ENCODE measurements at regions not wholly inside any gene's neighbourhood (a gene's known extent, or its start where the extent isn't known, plus 50 kb on each side); places are given as distances from the start of the nearest gene placed in this dataset.

GRCh38 chr3:153615863-153616262 is 453.8 kb downstream of the RAP2B start:
- TF ChIP-seq CTCF (IDR thresholded peaks at IDR 0.05; ENCODE audit: unreplicated experiment) = no peak
- peaks cover 3% of the 10 kb centered on the region for H3K9me3 Mint-ChIP-seq (ENCODE audit: low read depth, unreplicated experiment)
- H3K36me3 Mint-ChIP-seq (ENCODE audit: insufficient read depth, unreplicated experiment) = no peaks in the 10 kb centered on the region
- no peaks in the 10 kb centered on the region for H3K4me1 Mint-ChIP-seq (ENCODE audit: low read depth, unreplicated experiment)
- CTCF ChIA-PET = no interaction called here
- intact Hi-C loops (cut with micrococcal nuclease; ENCODE audit: unreplicated experiment) = no loop called here
- no peak overlapping the region for H3K4me3 Mint-ChIP-seq (ENCODE audit: low read depth, unreplicated experiment)
- no peak for DNase-seq
- no peaks in the 10 kb centered on the region for H3K27me3 Mint-ChIP-seq (ENCODE audit: unreplicated experiment)
- no peak overlapping the region for H3K27ac Mint-ChIP-seq (ENCODE audit: unreplicated experiment)
- BruUV-seq (replicated peaks) = no TSS peak

- H3K27ac Mint-ChIP-seq (ENCODE audit: unreplicated experiment) = no peak overlapping the region
- CTCF ChIA-PET = no interaction called here
- no peak overlapping the region for H3K4me3 Mint-ChIP-seq (ENCODE audit: low read depth, unreplicated experiment)
- no TSS peak for BruUV-seq (replicated peaks)
- H3K36me3 Mint-ChIP-seq (ENCODE audit: insufficient read depth, unreplicated experiment) = no peaks in the 10 kb centered on the region
- peaks cover 16% of the 10 kb centered on the region for H3K4me1 Mint-ChIP-seq (ENCODE audit: low read depth, unreplicated experiment)
- no peak for DNase-seq
- intact Hi-C loops (cut with micrococcal nuclease; ENCODE audit: unreplicated experiment) = no loop called here
- no peaks in the 10 kb centered on the region for H3K27me3 Mint-ChIP-seq (ENCODE audit: unreplicated experiment)
- TF ChIP-seq CTCF (IDR thresholded peaks at IDR 0.05; ENCODE audit: unreplicated experiment) = no peak
- H3K9me3 Mint-ChIP-seq (ENCODE audit: low read depth, unreplicated experiment) = no peaks in the 10 kb centered on the region
These were observed 455.4 kb downstream of the RAP2B start for GRCh38 chr3:153617463-153617862.

GRCh38 chr3:153618176-153618575 is 456.1 kb downstream of the RAP2B start:
- intact Hi-C loops (cut with micrococcal nuclease; ENCODE audit: unreplicated experiment) = no loop called here
- no peak for DNase-seq
- no peaks in the 10 kb centered on the region for H3K9me3 Mint-ChIP-seq (ENCODE audit: low read depth, unreplicated experiment)
- no peaks in the 10 kb centered on the region for H3K27me3 Mint-ChIP-seq (ENCODE audit: unreplicated experiment)
- no peak overlapping the region for H3K4me3 Mint-ChIP-seq (ENCODE audit: low read depth, unreplicated experiment)
- peaks cover 19% of the 10 kb centered on the region for H3K4me1 Mint-ChIP-seq (ENCODE audit: low read depth, unreplicated experiment)
- no peak overlapping the region for H3K27ac Mint-ChIP-seq (ENCODE audit: unreplicated experiment)
- CTCF ChIA-PET = no interaction called here
- no peak for TF ChIP-seq CTCF (IDR thresholded peaks at IDR 0.05; ENCODE audit: unreplicated experiment)
- H3K36me3 Mint-ChIP-seq (ENCODE audit: insufficient read depth, unreplicated experiment) = no peaks in the 10 kb centered on the region
- no TSS peak for BruUV-seq (replicated peaks)

GRCh38 chr3:153619268-153619667 is 457.2 kb downstream of the RAP2B start:
- BruUV-seq (replicated peaks) = no TSS peak
- H3K27ac Mint-ChIP-seq (ENCODE audit: unreplicated experiment) = no peak overlapping the region
- CTCF ChIA-PET = interaction anchor here (0.6 kb wide), 1 partner anchor 545 kb away, joined by 4 read pairs; no protein-coding TSS in a partner anchor
- no peaks in the 10 kb centered on the region for H3K36me3 Mint-ChIP-seq (ENCODE audit: insufficient read depth, unreplicated experiment)
- peaks cover 24% of the 10 kb centered on the region for H3K4me1 Mint-ChIP-seq (ENCODE audit: low read depth, unreplicated experiment)
- no peaks in the 10 kb centered on the region for H3K9me3 Mint-ChIP-seq (ENCODE audit: low read depth, unreplicated experiment)
- no peaks in the 10 kb centered on the region for H3K27me3 Mint-ChIP-seq (ENCODE audit: unreplicated experiment)
- no peak overlapping the region for H3K4me3 Mint-ChIP-seq (ENCODE audit: low read depth, unreplicated experiment)
- TF ChIP-seq CTCF (IDR thresholded peaks at IDR 0.05; ENCODE audit: unreplicated experiment) = no peak
- intact Hi-C loops (cut with micrococcal nuclease; ENCODE audit: unreplicated experiment) = no loop called here
- DNase-seq = no peak
